HepG2 (cell line): ENCODE measurements at regions not wholly inside any gene's neighbourhood (a gene's known extent, or its start where the extent isn't known, plus 50 kb on each side); places are given as distances from the start of the nearest gene placed in this dataset.

Source experiments
- ATAC-seq: fragments of 200-7000 bp; cut with Tn5 transposase; 3 replicates; pipeline ENCODE4 v1.9.1; 2020; ENCODE audit warnings: mild to moderate bottlenecking, moderate library complexity
- BruUV-seq: library from RNA; stranded (reverse); fragments of 400-500 nt; replicated peaks from 2 replicates; lab custom pipeline; 2021; lab: Mats Ljungman, UMichigan
- CTCF ChIA-PET: fragments of 300-600 bp; formaldehyde crosslinking; extraction: SDS; loops from one replicate; lab custom pipeline; 2021; ENCODE audit warnings: low total read pairs, inconsistent platforms, low intra/inter-chr PET ratio; lab: Yijun Ruan, JAX
- POLR2A ChIA-PET: fragments of 350-600 bp; sonication (Branson Sonifier 250); formaldehyde crosslinking; loops from one replicate; lab custom pipeline; 2020; ENCODE audit warnings: antibody characterized with exemption, inconsistent platforms; lab: Yijun Ruan, JAX
- DNase-seq: peaks from one replicate; pipeline ENCODE4 v3.0.0-alpha.2; 2015; ENCODE audit warnings: low spot score
- FAIRE-seq: peaks from 3 replicates; lab custom pipeline; 2011; peaks lifted over from hg19 to GRCh38; lab: Jason Lieb, UNC
- H2AFZ ChIP-seq: one replicate; pipeline ENCODE4 v1.6.1; 2011; ENCODE audit warnings: low read length, inconsistent platforms
- H3K27ac ChIP-seq: fragments of 300-600 bp; 3 replicates; pipeline ENCODE4 v1.8.0; 2011; ENCODE audit warnings: mixed run types, mild to moderate bottlenecking, mixed read lengths, low read length, inconsistent platforms; ENCODE audit not compliant: insufficient read depth; ENCODE audit errors: extremely low read length
- H3K27me3 ChIP-seq, 2 experiments: fragments of 200-600 bp in 1 of 2; 2 replicates in 1 of 2; 3 replicates in 1 of 2; pipeline versions ENCODE4 v1.6.0 to v1.8.0; 2011; ENCODE audit warnings: low read length in 2 of 2, mild to moderate bottlenecking in 2 of 2, moderate library complexity in 2 of 2, inconsistent platforms in 1 of 2; ENCODE audit not compliant: insufficient read depth in 2 of 2, control insufficient read depth in 1 of 2
- H3K36me3 ChIP-seq, 2 experiments: fragments of 200-600 bp in 1 of 2; replicated peaks in 1 of 2; 2 replicates in 1 of 2; 3 replicates in 1 of 2; pipeline versions ENCODE4 v1.5.1 to v1.8.0; 2011; ENCODE audit warnings: low read length in 2 of 2, inconsistent platforms in 1 of 2; ENCODE audit not compliant: insufficient read depth in 2 of 2, control insufficient read depth in 1 of 2
- H3K4me1 ChIP-seq: 2 replicates; pipeline ENCODE4 v1.5.1; 2012; ENCODE audit warnings: low read length, inconsistent platforms; ENCODE audit not compliant: insufficient read depth
- H3K4me2 ChIP-seq: 2 replicates; pipeline ENCODE4 v1.6.0; 2011; ENCODE audit warnings: low read depth, low read length, inconsistent platforms
- H3K4me3 ChIP-seq, 3 experiments: fragments of 200-600 bp in 1 of 3; sonication (generic), shearing (Covaris generic) in 1 of 3; replicated peaks in 1 of 3; 2 replicates each; pipeline ENCODE4 v1.5.1; 2011 to 2016; ENCODE audit warnings: low read length in 3 of 3, inconsistent platforms in 2 of 3, low read depth in 2 of 3, mild to moderate bottlenecking in 2 of 3, control low read depth in 1 of 3, mixed read lengths in 1 of 3; ENCODE audit not compliant: insufficient read depth in 1 of 3
- H3K79me2 ChIP-seq: one replicate; pipeline ENCODE4 v1.6.1; 2011; ENCODE audit warnings: low read length, inconsistent platforms; ENCODE audit not compliant: insufficient read depth
- H3K9ac ChIP-seq: 2 replicates; pipeline ENCODE4 v1.6.0; 2011; ENCODE audit warnings: mild to moderate bottlenecking, low read depth, low read length, inconsistent platforms; ENCODE audit not compliant: insufficient read depth
- H3K9me3 ChIP-seq: 2 replicates; pipeline ENCODE4 v1.5.1; 2012; ENCODE audit warnings: mild to moderate bottlenecking, low read length
- H4K20me1 ChIP-seq: 2 replicates; pipeline ENCODE4 v1.6.0; 2011; ENCODE audit warnings: inconsistent platforms, mild to moderate bottlenecking, low read length, moderate library complexity; ENCODE audit not compliant: insufficient read depth
- ATF7 ChIP-seq, 2 experiments: fragments of 450-650 bp in 1 of 2; sonication (generic) in 1 of 2; formaldehyde crosslinking in 1 of 2; IDR thresholded peaks; 2 replicates each; pipeline versions ENCODE4 v1.4.0 to v1.6.1; 2016 to 2020; ENCODE audit warnings: antibody characterized with exemption in 1 of 2, mild to moderate bottlenecking in 1 of 2, missing genetic modification reagents in 1 of 2
- HMG20A ChIP-seq: IDR thresholded peaks from 2 replicates; pipeline ENCODE4 v1.6.1; 2016; ENCODE audit warnings: borderline replicate concordance
- HMGXB4 ChIP-seq, 2 experiments: sonication (generic) in 1 of 2; formaldehyde crosslinking in 1 of 2; IDR thresholded peaks; 2 replicates each; pipeline versions ENCODE4 v1.4.0 to v1.6.1; 2018 to 2020; ENCODE audit warnings: missing genetic modification reagents in 2 of 2, borderline replicate concordance in 1 of 2, low read depth in 1 of 2, mild to moderate bottlenecking in 1 of 2, missing biosample characterization in 1 of 2
- HNF4A ChIP-seq: sonication (generic); formaldehyde crosslinking; IDR thresholded peaks from 2 replicates; pipeline ENCODE4 v1.4.0; 2020; ENCODE audit warnings: missing genetic modification reagents
- KDM6A ChIP-seq: IDR thresholded peaks from 2 replicates; pipeline ENCODE4 v1.6.1; 2016; ENCODE audit warnings: low read depth
- RAD21 ChIP-seq: fragments of 450-650 bp; formaldehyde crosslinking; IDR thresholded peaks from 2 replicates; pipeline ENCODE4 v1.5.0; 2020; ENCODE audit warnings: mild to moderate bottlenecking
- SMC3 ChIP-seq: IDR thresholded peaks from 2 replicates; pipeline ENCODE4 v1.6.1; 2011; ENCODE audit warnings: low read length, improper control_type of control experiment
- TCF12 ChIP-seq, 2 experiments: fragments of 450-650 bp in 1 of 2; sonication (generic) in 1 of 2; formaldehyde crosslinking in 1 of 2; IDR thresholded peaks; 2 replicates each; pipeline versions ENCODE4 v1.6.1 to v1.8.0; 2017 to 2022; ENCODE audit warnings: antibody characterized with exemption in 1 of 2, mild to moderate bottlenecking in 1 of 2, missing genetic modification reagents in 1 of 2, moderate library complexity in 1 of 2
- ZMAT5 ChIP-seq: sonication (generic); formaldehyde crosslinking; IDR thresholded peaks from 2 replicates; pipeline ENCODE4 v1.5.0; 2020; ENCODE audit warnings: mild to moderate bottlenecking, low read depth, missing genetic modification reagents, borderline replicate concordance
- ZNF207 ChIP-seq: fragments of 450-650 bp; IDR thresholded peaks from 2 replicates; pipeline ENCODE4 v1.6.1; 2016; ENCODE audit warnings: antibody characterized with exemption, borderline replicate concordance
- ZNF256 ChIP-seq: sonication (generic); formaldehyde crosslinking; conservative IDR thresholded peaks from 2 replicates; pipeline ENCODE4 v1.4.0; 2020; ENCODE audit warnings: missing genetic modification reagents
- ZNF598 ChIP-seq: sonication (generic); formaldehyde crosslinking; IDR thresholded peaks from 2 replicates; pipeline ENCODE4 v1.5.1; 2020; ENCODE audit warnings: mild to moderate bottlenecking, missing genetic modification reagents, borderline replicate concordance
- ZNF816 ChIP-seq: sonication (generic); formaldehyde crosslinking; IDR thresholded peaks from 2 replicates; pipeline ENCODE4 v1.8.0; 2022; ENCODE audit warnings: missing genetic modification reagents, mild to moderate bottlenecking, borderline replicate concordance
- WGBS: methylation state at CpG from one replicate; pipeline ENCODE4 v1.1.6; 2017; ENCODE audit warnings: low lambda C conversion rate; 5-methylcytosine and 5-hydroxymethylcytosine counted together
- in situ Hi-C: cut with HindIII; loops from 2 replicates; pipeline ENCODE4 v1.10.0; 2017; ENCODE audit warnings: low pct_unique_long_range_greater_than_20kb; ENCODE audit not compliant: extremely low pct_ligation_motif_present
- intact Hi-C: fragments of 100-400 bp; cut with micrococcal nuclease; formaldehyde crosslinking; loops from one replicate; pipeline ENCODE4 v1.10.0; 2022; ENCODE audit not compliant: unreplicated experiment
- TF ChIP-seq, protein P1 (sequence below): sonication (generic); formaldehyde crosslinking; IDR thresholded peaks from 2 replicates; pipeline ENCODE4 v1.4.0; 2020; ENCODE audit warnings: missing genetic modification reagents, borderline replicate concordance
- TF ChIP-seq, protein P2 (sequence below): sonication (generic); formaldehyde crosslinking; conservative IDR thresholded peaks from 2 replicates; pipeline ENCODE4 v1.8.0; 2022; ENCODE audit warnings: mild to moderate bottlenecking, moderate library complexity, missing genetic modification reagents

- POLR2A ChIA-PET = no interaction called here
- H4K20me1 ChIP-seq = no peaks in the 10 kb centered on the region
- no peak overlapping the region for H3K9ac ChIP-seq
- H3K27me3 ChIP-seq = no peaks in the 10 kb centered on the region
- BruUV-seq = no TSS peak
- DNase-seq (peak; percentile 52), ATAC-seq (peak; percentile 89), FAIRE-seq (peak; percentile 74)
- CTCF ChIA-PET = interaction anchor here (1.1 to 1.9 kb wide), 3 partner anchors 875 to 956 kb away, joined by 3 to 15 read pairs (median 8); no protein-coding TSS in a partner anchor
- in situ Hi-C loops = loop anchor here (5.0 to 25.0 kb wide), 3 partner anchors 873 to 1455 kb away; no protein-coding TSS in a partner anchor
- H3K36me3 ChIP-seq = no peaks in the 10 kb centered on the region
- H3K27ac ChIP-seq = no peak overlapping the region
- H3K4me2 ChIP-seq = no peak overlapping the region
- no peaks in the 10 kb centered on the region for H3K9me3 ChIP-seq
- no peaks in the 10 kb centered on the region for H3K79me2 ChIP-seq
- H3K4me1 ChIP-seq = no peaks in the 10 kb centered on the region
- no peak overlapping the region for H3K4me3 ChIP-seq
- WGBS = 8% methylated on average over 13 of the region's 13 CpGs
- intact Hi-C loops = loop anchor here (1.0 kb wide), 1 partner anchor 875 kb away; no protein-coding TSS in a partner anchor
- H2AFZ ChIP-seq = no peak overlapping the region
- TF ChIP-seq, protein P1, sequence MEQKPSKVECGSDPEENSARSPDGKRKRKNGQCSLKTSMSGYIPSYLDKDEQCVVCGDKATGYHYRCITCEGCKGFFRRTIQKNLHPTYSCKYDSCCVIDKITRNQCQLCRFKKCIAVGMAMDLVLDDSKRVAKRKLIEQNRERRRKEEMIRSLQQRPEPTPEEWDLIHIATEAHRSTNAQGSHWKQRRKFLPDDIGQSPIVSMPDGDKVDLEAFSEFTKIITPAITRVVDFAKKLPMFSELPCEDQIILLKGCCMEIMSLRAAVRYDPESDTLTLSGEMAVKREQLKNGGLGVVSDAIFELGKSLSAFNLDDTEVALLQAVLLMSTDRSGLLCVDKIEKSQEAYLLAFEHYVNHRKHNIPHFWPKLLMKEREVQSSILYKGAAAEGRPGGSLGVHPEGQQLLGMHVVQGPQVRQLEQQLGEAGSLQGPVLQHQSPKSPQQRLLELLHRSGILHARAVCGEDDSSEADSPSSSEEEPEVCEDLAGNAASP (CRISPR knock-in tag) = 0 out of 2 replicates have a peak, but pooled peaks have one; percentile 28
- TF ChIP-seq RAD21 = peak; percentile 77
- TF ChIP-seq TCF12 (IDR thresholded peaks at IDR 0.05) = no peak
- TF ChIP-seq TCF12 (CRISPR knock-in tag; IDR thresholded peaks at IDR 0.05) = no peak
- TF ChIP-seq ATF7 (IDR thresholded peaks at IDR 0.05) = no peak
- no peak for TF ChIP-seq ATF7 (CRISPR knock-in tag; IDR thresholded peaks at IDR 0.05)
- no peak for TF ChIP-seq HMGXB4 (CRISPR knock-in tag; IDR thresholded peaks at IDR 0.05; ENCODE audit: borderline replicate concordance in 1 of 2, low read depth in 1 of 2)
- TF ChIP-seq ZNF256 = no peak
- TF ChIP-seq, protein P2, sequence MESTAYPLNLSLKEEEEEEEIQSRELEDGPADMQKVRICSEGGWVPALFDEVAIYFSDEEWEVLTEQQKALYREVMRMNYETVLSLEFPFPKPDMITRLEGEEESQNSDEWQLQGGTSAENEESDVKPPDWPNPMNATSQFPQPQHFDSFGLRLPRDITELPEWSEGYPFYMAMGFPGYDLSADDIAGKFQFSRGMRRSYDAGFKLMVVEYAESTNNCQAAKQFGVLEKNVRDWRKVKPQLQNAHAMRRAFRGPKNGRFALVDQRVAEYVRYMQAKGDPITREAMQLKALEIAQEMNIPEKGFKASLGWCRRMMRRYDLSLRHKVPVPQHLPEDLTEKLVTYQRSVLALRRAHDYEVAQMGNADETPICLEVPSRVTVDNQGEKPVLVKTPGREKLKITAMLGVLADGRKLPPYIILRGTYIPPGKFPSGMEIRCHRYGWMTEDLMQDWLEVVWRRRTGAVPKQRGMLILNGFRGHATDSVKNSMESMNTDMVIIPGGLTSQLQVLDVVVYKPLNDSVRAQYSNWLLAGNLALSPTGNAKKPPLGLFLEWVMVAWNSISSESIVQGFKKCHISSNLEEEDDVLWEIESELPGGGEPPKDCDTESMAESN (CRISPR knock-in tag) = no peak
- TF ChIP-seq ZNF816 (CRISPR knock-in tag) = no peak
- TF ChIP-seq HNF4A (CRISPR knock-in tag) = peak; percentile 49
- TF ChIP-seq SMC3 = peak; percentile 82
- no peak for TF ChIP-seq ZMAT5 (CRISPR knock-in tag)
- no peak for TF ChIP-seq HMG20A (CRISPR knock-in tag)
- no peak for TF ChIP-seq ZNF207
- TF ChIP-seq KDM6A (CRISPR knock-in tag) = no peak
- no peak for TF ChIP-seq ZNF598 (CRISPR knock-in tag)
Measured at GRCh38 chr18:5057386-5058348, 139.4 kb downstream of the AKAIN1 start.
